ENCODE measurements at regions not wholly inside any gene's neighbourhood (a gene's known extent, or its start where the extent isn't known, plus 50 kb on each side); places are given as distances from the start of the nearest gene placed in this dataset.

DNA sequence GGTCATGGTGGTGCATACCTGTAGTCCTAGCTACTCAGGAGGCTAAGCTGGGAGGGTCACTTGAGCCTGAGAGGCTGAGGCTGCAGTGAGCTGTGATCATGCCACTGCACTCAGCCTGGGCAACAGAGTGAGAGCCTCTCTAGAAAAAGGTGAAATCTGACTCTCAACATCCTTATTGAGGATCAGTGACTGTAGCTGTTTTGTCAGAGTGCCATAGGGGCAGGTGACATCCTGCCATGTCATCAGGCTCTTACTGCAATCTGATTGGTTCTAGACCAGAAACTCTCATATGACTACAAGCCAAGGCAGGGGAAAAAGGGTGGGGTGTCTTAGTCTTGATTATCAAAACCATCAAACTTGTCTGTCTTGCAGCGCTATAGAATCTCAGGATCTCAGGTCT is 62.8 kb upstream of the NGF start:
- no peak overlapping the region for H3K4me3 Mint-ChIP-seq (ENCODE audit: low read depth)
- H3K27ac Mint-ChIP-seq = no peak overlapping the region
- no peaks in the 10 kb centered on the region for H3K27me3 Mint-ChIP-seq
- peaks cover 6% of the 10 kb centered on the region for H3K4me1 Mint-ChIP-seq (ENCODE audit: low read depth)
- no peak for TF ChIP-seq CTCF (IDR thresholded peaks at IDR 0.05; ENCODE audit: unreplicated experiment)
- H3K36me3 Mint-ChIP-seq (ENCODE audit: insufficient read depth) = no peaks in the 10 kb centered on the region
- no peak for DNase-seq (ENCODE audit: low spot score, unreplicated experiment)
- H3K9me3 Mint-ChIP-seq (ENCODE audit: low read depth) = peaks cover 4% of the 10 kb centered on the region

DNA sequence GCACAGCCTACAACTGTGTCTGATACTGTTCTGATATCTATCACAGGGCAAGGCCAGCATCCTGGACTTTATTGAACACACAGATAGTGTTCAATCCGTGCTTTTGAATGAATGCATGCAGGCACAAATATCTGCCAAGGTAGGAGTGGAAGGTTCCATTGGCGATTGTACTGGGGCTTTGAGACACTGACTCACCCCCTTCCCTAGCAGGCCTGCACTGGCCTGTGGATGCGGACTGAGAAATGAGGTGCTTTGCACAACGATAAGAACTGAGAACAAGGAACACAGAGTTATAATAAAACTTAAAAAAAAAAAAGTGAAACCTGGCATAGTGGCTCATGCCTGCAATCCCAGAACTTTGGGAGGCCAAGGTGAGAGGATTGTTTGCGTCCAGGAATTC is 62.4 kb upstream of the NGF start:
- no peak overlapping the region for H3K4me3 Mint-ChIP-seq (ENCODE audit: low read depth)
- no peaks in the 10 kb centered on the region for H3K27me3 Mint-ChIP-seq
- no peak overlapping the region for H3K27ac Mint-ChIP-seq
- peaks cover 5% of the 10 kb centered on the region for H3K9me3 Mint-ChIP-seq (ENCODE audit: low read depth)
- H3K36me3 Mint-ChIP-seq (ENCODE audit: insufficient read depth) = no peaks in the 10 kb centered on the region
- peaks cover 6% of the 10 kb centered on the region for H3K4me1 Mint-ChIP-seq (ENCODE audit: low read depth)
- DNase-seq (ENCODE audit: low spot score, unreplicated experiment) = no peak
- no peak for TF ChIP-seq CTCF (IDR thresholded peaks at IDR 0.05; ENCODE audit: unreplicated experiment)

DNA sequence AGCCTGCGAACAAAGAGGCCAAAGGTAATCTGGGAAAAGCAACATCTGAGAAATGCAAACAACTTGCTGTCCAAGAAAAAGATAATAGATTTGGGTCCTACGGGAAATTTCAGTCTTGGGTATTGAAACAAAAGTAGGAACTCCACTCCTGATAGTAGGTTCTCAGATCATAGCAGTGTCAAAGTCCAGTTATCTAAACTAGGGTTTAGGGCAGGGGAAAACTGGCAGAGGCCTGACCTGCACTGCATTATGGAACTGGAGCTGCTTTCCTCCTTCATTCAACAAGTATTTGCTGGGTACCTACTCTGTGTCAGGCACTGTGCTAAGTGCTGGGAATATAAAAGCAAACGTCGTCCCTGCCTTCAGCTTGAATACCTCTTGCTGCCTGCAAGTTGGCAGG is 60.7 kb upstream of the NGF start:
- no peaks in the 10 kb centered on the region for H3K36me3 Mint-ChIP-seq (ENCODE audit: insufficient read depth)
- H3K27ac Mint-ChIP-seq = no peak overlapping the region
- H3K9me3 Mint-ChIP-seq (ENCODE audit: low read depth) = peaks cover 5% of the 10 kb centered on the region
- H3K4me3 Mint-ChIP-seq (ENCODE audit: low read depth) = no peak overlapping the region
- TF ChIP-seq CTCF (IDR thresholded peaks at IDR 0.05; ENCODE audit: unreplicated experiment) = no peak
- no peaks in the 10 kb centered on the region for H3K27me3 Mint-ChIP-seq
- H3K4me1 Mint-ChIP-seq (ENCODE audit: low read depth) = peaks cover 6% of the 10 kb centered on the region
- DNase-seq (ENCODE audit: low spot score, unreplicated experiment) = no peak

Data from progenitor cell of endocrine pancreas (in vitro differentiated cells).